NCI-H2029 treated with DMSO at 0.1 percent for 48 hours (cell line): ENCODE measurements at regions not wholly inside any gene's neighbourhood (a gene's known extent, or its start where the extent isn't known, plus 50 kb on each side); places are given as distances from the start of the nearest gene placed in this dataset.
A peak's percentile ranks its signal among the peaks of the same experiment; 100 is the strongest.
"Not testable (repeated sequence)": the region's sequence is repeated elsewhere in the genome, so short reads cannot be mapped to it uniquely, and the experiment has no call there.

Experiments used
- DNase-seq: peaks from one replicate; lab custom pipeline; 2025; lab: John Stamatoyannopoulos, UW

DNA sequence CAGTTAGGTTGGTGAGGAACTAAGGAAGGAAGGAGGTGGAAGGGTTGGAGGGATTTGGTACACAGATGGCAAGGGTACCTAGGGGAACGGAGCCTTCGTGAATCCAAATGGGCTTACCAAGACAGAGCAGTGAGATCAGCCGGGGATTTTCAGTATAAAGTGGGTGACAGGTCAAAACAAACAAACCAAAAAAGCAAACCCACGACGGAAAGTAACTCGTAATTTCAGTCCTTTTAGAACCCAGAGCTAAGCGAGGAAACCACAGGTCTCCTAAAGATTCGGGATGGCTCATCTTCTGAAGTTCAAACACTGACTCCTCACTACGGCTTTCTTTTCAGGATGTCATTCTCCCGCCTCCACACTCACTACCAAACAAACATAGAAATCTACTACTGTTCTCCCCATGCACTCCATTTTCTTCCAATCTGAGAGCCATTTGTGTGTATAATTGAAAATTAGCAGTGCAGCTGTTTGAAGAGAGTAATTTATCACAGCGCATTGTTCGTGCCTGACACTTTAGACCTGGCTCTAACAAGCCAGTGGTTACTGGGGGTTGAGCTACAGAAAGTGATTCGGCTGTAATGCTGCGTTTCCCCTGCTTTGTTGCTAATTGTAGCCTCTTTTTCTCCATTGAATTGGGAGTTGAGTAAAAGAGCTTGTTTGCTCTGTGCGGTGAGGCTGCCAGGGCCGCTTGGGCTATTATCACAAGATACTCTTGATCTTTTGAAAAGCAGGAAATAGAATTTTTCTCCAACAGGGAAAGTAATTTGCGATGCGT, 64.7 kb upstream of the CCDC39 start:
- DNase-seq = peak; percentile 82

- DNase-seq = peak; percentile 23
Observed at GRCh38 chr3:180747805-180748361, 68.6 kb upstream of the CCDC39 start.

- no peak for DNase-seq
Observed at GRCh38 chr3:180749322-180749721, 70.0 kb upstream of the CCDC39 start.

DNA sequence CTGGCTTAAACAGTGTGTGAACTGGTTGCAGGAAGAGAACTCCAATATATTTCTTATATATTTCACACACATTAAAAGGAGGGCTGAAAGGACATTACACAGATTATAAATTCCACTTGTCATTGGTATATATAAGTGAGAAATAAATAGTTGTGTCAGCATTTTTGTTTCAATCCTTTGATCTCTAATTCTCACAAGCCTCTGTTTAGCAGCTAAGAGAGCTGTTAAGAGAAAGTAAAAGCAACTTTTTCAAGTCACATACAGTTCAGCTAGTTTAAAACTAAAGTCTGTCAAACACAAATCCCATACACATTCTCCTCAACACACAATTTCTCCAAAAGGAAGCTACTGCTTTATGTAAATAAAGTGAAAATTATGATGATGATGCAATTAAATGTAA, 70.5 kb upstream of the CCDC39 start:
- no peak for DNase-seq

- no peak for DNase-seq
Observed at GRCh38 chr3:180755556-180755955, 76.3 kb upstream of the CCDC39 start.

- DNase-seq = no peak
Observed at GRCh38 chr3:180762866-180763265, 83.6 kb upstream of the CCDC39 start.

DNA sequence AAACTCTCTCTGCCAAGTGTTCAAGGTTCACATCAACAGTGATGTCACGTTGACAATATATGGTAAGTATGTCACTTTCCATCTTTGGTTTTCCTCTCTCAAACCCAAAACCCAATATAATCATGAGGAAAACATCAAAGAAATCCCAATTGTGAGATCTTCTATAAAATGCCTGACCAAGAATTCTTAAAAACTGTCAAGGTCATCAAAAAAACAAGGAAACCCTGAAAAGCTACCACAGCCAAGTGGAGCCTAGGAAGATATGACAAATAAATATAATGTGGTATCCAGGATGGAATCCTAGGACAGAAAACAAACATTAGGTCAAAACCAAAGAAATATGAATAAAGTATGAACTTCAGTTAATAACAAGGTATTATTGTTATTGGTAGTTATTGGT, 85.2 kb upstream of the CCDC39 start:
- DNase-seq = no peak

DNA sequence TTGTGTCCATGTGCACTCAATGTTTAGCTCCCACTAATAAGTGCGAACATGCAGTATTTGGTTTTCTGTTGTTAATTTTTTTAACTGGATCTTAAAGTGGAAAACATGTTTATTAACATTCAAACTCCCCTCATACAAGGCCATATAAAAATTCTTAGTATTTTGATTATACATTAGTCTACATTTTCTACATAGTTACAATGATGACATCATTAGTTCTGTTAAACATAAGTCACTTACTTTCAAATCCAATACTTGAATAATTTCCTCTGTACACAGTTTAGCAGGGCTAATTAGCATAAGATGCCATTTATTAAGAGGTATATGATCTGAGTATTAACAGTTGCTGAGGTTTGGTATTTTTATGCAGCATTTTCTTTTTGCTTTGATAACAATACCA, 91.3 kb upstream of the CCDC39 start:
- no peak for DNase-seq

DNA sequence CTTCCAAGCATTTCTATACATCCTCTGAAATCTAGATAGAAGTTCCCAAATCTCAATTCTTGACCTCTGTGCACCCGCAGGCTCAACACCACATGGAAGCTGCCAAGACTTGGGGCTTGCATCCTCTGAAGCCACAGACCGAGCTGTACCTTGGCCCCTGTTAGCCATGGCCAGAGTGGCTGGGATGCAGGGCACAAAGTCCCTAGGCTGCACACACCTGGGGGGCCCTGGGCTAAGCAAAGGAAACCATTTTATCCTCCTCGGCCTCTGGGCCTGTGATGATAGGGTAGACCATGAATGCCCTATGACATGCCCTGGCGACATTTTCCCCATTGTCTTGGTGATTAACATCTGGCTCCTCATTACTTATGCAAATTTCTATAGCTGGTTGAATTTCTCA, 97.1 kb upstream of the CCDC39 start:
- DNase-seq = no peak

DNA sequence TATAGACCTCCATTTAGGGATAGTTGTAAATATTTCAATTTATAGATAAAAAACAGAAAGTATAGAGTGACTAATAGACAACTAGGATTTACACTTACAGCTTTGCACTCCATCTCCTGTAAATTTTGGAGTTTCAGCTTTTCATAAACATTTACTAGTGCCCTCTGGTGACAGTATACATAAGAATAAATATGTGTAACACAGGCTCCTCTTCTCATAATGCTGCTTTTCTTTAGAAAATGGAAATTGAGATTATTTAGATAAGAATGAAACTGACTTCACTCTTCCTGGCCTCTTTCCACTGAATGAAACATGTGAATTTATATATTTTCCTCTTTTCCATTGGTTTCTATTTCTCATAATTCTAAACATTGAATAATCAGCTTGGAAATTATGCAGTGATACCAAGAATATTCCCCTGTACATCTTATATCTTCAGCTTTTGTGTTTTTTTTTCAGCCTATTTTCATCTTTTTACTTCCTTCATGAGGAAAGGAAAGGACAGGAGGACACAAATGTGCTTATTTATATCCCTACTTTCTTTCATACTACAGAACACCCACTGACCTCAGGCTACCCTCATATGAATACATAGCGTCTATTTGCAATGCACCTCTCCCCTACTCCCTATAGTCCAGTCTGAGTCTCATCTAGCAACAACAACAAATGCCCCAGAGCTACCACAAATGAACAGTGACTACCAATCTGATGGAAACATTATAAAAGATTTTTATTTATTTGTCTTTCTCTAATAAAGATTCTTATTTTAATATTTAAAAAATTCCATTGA, 103.1 kb upstream of the CCDC39 start:
- DNase-seq = no peak

DNA sequence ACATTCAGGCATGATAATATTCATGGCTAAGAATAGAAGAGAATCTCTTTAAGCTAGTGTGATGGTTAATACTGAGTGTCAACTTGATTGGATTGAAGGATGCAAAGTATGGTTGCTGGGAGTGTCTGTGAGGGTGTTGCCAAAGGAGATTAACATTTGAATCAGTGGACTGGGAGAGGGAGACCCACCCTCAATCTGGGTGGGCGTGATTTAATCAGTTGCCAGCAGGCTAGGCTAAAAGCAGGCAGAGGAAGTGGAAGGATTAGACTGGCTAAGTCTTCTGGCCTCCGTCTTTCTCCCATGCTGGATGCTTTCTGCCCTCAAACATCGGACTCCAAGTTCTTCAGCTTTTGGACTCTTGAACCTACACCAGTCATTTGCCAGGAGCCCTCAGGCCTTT, 106.9 kb upstream of the CCDC39 start:
- not testable (repeated sequence) for DNase-seq

- no peak for DNase-seq
Observed at GRCh38 chr3:180789774-180790173, 110.5 kb upstream of the CCDC39 start.

DNA sequence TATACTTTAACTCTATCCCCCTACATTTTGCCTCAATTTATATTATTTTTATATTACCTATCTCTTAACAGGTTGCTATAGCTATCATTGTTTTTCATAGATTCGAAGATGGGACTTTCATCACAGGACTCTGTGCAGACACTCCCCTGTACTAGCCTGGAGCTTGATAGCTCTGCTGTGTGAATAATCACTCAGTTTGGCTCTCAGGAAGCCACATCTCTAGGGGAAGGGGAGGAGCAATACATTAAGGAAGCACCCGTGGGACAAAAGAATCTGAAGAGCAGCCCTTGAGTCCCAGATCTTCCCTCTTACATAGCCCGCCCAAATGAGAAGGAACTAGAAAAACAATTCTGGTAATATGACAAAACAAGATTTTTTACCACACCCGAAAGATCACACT, 114.3 kb upstream of the FXR1 start:
- DNase-seq = no peak

DNA sequence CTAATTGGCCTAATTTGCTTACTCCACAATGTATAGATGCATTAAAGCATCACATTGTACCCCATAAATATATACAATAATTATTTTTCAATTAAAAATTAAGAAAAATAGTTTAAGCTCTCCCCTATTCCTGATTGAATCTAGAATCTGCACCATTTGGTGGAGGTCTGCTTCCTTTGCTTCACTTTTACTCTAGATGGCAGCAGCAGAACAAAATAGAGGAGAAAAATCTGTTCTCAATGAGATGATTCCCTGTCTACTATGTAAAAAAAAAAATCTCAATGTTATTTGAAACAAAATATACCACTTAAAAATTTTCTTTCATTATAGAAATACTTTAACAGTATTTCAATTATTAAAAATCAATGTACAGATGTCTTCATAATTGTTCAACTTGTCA, 109.6 kb upstream of the FXR1 start:
- no peak for DNase-seq

GRCh38 chr3:180804916-180805315, 107.6 kb upstream of the FXR1 start:
- no peak for DNase-seq

DNA sequence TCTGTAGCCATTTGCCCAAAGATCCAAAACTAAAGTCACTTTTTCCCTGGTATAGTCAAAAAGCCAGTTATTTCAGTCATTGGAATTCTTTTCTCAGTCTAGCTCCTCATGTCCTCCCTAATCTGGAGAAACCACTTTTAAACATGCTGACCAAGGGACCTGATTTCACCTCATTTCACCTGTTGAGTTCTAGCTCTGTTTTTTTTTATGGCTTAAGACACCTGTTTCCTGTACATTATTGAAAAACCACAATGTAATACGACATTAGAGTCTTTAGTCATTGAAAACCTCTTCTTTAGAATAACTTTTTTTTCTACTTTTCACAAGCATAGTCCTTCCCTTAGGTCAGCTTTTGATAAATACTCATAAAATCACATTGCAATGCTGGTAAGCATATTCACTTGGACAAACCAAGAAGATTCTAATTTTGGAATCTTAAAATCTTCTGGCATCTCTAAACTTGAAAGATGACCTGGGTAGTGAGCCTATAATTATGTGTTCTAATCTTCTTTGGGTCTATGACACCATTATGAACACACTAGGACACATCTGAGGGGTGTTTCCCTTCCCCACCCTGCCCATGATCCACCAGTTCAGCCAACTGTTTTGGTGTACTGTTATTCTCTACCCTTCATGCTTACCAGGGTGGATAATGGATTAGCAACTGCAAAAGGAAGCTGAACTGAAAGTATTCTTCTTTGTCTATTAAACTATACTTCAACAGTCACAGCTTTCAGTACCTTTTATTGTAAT, 103.5 kb upstream of the FXR1 start:
- DNase-seq = no peak

DNA sequence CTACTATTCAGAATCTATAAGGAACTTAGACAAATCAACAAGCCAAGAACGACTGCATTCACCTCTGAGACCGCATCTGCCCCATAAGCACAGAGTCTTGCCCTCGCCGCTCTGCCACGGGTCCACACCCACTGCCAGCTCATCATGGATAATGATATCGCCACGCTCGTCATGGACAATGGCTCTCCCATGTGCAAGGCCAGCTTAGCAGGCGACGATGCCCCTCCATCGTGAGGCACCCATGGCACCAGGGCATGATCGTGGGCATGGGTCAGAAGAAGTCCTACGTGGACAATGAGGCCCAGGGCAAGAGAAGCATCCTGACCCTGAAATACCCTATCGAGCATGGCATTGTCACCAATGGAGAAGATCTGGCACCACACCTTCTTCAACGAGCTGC, 92.1 kb upstream of the FXR1 start:
- no peak for DNase-seq

DNA sequence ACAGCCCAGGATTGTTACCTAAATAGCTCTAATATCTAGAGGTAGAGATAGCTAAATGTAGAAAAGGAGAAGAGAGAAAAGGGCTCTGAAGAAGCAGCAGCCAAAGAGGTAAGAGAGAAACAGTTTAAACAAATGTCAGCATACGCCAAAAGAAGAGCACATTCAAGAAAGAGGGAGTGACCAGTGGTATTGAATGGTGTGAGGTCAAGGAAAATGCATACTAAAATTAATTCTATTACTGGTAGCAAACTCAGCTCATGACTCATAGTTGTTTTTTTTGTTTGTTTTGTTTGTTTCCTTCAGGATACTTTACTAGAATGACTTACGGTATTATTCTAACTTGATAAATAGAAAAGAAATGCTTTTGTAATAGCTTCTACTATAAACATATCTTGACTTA, 86.5 kb upstream of the FXR1 start:
- no peak for DNase-seq

DNA sequence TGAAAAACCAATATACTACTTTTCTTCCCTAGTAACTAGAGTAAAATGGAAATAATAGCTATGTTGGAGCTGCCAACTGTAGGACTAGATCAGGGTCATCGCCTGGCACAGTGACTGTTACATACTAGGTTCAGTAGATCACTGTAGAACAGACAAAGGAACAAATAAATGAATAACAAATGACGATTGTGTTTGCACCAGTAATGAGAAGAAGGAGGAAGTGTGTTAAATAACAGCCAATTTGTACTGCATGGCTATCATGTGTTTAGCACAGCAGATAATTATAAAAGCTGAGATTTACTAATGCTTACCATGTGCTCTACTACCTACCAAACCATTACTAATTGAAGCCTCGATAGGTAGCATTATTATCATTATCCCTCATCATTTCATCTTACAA, 85.3 kb upstream of the FXR1 start:
- DNase-seq = no peak

DNA sequence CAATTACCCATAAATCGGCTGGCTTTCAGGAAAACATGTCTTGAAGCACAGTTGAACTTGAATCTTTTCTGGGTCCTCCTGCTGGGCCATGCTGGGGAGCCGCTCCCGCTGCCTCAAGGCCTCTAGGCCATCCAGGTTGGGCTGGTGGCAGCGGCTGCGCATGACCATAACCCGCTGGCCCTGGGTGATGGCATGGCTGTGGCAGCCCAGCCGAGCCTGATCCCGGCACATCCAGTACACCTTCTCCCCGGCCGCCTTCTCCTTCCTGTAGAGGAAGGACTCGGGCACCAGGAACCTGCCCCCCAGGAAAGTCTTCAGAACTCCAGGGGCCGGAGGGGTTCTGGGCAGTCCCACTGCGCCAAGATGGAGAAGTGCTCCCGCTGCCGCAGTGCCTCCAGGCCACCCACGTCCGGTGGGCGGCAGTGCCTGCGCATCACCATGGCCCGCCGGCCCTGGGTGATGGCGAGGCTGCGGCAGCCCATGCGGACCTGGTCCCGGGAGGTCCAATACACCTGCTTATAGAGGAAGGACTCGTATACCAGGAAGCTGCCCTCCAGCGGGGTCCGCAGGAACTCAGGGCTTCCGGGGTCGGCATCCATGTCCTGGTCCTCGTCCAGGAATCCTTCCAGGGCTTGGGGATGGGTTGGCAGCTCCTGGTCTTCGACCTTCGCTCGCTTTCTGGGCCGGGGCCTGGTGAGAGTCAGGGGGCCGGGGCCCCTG, 84.3 kb upstream of the FXR1 start:
- no peak for DNase-seq

DNA sequence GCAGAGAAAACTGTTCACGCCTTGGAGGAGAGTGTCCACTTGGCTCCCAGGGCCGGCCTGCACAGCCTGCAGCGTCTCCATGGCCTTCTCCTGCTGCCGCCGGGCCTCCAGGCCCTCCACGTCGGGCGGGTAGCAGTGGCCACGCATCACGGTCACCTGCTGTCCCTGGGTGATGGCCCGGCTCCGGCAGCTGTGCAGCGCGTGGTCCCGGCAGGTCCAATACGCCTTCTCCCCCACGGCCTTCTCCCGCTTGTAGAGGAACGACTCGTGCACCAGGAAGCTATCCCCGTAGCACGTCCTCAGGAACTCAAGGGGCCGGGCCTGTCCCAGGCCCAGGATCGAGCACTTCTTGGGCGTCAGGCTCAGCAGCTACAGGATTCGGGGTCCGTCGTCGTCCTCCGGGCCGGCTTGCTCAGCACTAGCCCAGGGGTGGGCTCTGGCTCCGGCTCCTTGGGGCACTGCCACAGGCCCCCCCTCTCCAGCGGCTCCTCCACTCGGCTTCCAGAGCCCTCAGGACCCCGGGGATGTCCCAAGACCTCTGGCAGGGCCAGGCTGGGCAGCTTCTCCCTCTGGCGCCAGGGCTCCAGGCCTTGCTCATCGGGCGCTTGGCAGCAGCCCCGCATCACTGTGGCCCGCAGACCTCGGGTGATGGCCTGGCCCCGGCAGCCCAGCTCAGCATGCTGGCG, 83.6 kb upstream of the FXR1 start:
- DNase-seq = no peak
